GM21447 (cell line): ENCODE measurements at regions not wholly inside any gene's neighbourhood (a gene's known extent, or its start where the extent isn't known, plus 50 kb on each side); places are given as distances from the start of the nearest gene placed in this dataset.
"Not testable (repeated sequence)": the region's sequence is repeated elsewhere in the genome, so short reads cannot be mapped to it uniquely, and the experiment has no call there.

ENCODE experiments used
- ATAC-seq: cut with Tn5 transposase; IDR thresholded peaks from one replicate; pipeline ENCODE4 v1.9.1; 2021; ENCODE audit not compliant: unreplicated experiment

GRCh38 chr19:28701491-28701890, 511.5 kb downstream of the UQCRFS1 start:
- ATAC-seq = no peak

GRCh38 chr19:28700176-28700575, 512.8 kb downstream of the UQCRFS1 start:
- no peak for ATAC-seq

GRCh38 chr19:28697308-28697707, 515.6 kb downstream of the UQCRFS1 start:
- no peak for ATAC-seq

GRCh38 chr19:28694812-28695211, 518.1 kb downstream of the UQCRFS1 start:
- no peak for ATAC-seq

GRCh38 chr19:28691683-28692082, 521.3 kb downstream of the UQCRFS1 start:
- no peak for ATAC-seq

GRCh38 chr19:28689464-28689863, 523.5 kb downstream of the UQCRFS1 start:
- not testable (repeated sequence) for ATAC-seq

GRCh38 chr19:28687296-28687695, 525.7 kb downstream of the UQCRFS1 start:
- ATAC-seq = no peak

GRCh38 chr19:28686756-28687155, 526.2 kb downstream of the UQCRFS1 start:
- ATAC-seq = no peak

- ATAC-seq = no peak
These were observed 527.1 kb downstream of the UQCRFS1 start for GRCh38 chr19:28685802-28686201.

GRCh38 chr19:28685077-28685476, 527.9 kb downstream of the UQCRFS1 start:
- ATAC-seq = not testable (repeated sequence)

GRCh38 chr19:28680111-28680510, 532.8 kb downstream of the UQCRFS1 start:
- ATAC-seq = no peak

- ATAC-seq = no peak
These were observed 542.1 kb downstream of the UQCRFS1 start for GRCh38 chr19:28670836-28671235.

GRCh38 chr19:28669804-28670203, 543.1 kb downstream of the UQCRFS1 start:
- ATAC-seq = no peak

- no peak for ATAC-seq
These were observed 545.5 kb downstream of the UQCRFS1 start for GRCh38 chr19:28667348-28667977.

GRCh38 chr19:28665748-28666147, 547.2 kb downstream of the UQCRFS1 start:
- no peak for ATAC-seq

- ATAC-seq = no peak
These were observed 556.3 kb downstream of the UQCRFS1 start for GRCh38 chr19:28656644-28657043.

GRCh38 chr19:28655054-28655453, 557.9 kb downstream of the UQCRFS1 start:
- no peak for ATAC-seq

GRCh38 chr19:28652765-28653164, 560.2 kb downstream of the UQCRFS1 start:
- no peak for ATAC-seq

GRCh38 chr19:28646629-28647028, 566.3 kb downstream of the UQCRFS1 start:
- ATAC-seq = no peak

GRCh38 chr19:28644169-28644775, 568.7 kb downstream of the UQCRFS1 start:
- no peak for ATAC-seq

GRCh38 chr19:28642787-28643683, 569.9 kb downstream of the UQCRFS1 start:
- no peak for ATAC-seq

GRCh38 chr19:28641395-28641794, 571.6 kb downstream of the UQCRFS1 start:
- ATAC-seq = no peak
